Heart right ventricle (tissue), 16 donors: ENCODE measurements at regions not wholly inside any gene's neighbourhood (a gene's known extent, or its start where the extent isn't known, plus 50 kb on each side); places are given as distances from the start of the nearest gene placed in this dataset.
A peak's percentile ranks its signal among the peaks of the same experiment; 100 is the strongest.

Experiments used
- ATAC-seq, 8 donors: fragments of 200-7000 bp; cut with Tn5 transposase; one replicate each; pipeline ENCODE4 v1.9.1; 2020; ENCODE audit warnings: mild to moderate bottlenecking in 8 of 8, moderate library complexity in 8 of 8, moderate number of reproducible peaks in 1 of 8
- DNase-seq, 2 donors: peaks; one replicate each; pipeline ENCODE4 v3.0.0-alpha.2; 2020
- H3K27ac ChIP-seq, 10 donors: fragments of 200-600 bp; sonication (generic) in 2 of 10; one replicate each; pipeline versions ENCODE4 v1.5.0 to v1.8.0; 2020 to 2022; ENCODE audit warnings: mild to moderate bottlenecking in 3 of 10
- H3K27me3 ChIP-seq, 7 donors: fragments of 200-600 bp; one replicate each; pipeline ENCODE4 v1.8.0; 2021 to 2022; ENCODE audit warnings: mild to moderate bottlenecking in 2 of 7
- H3K36me3 ChIP-seq, 9 donors: fragments of 200-600 bp; sonication (generic) in 1 of 9; one replicate each; pipeline versions ENCODE4 v1.5.0 to v1.8.0; 2020 to 2022; ENCODE audit warnings: mild to moderate bottlenecking in 2 of 9
- H3K4me1 ChIP-seq, 9 donors: fragments of 200-600 bp; sonication (generic) in 1 of 9; one replicate each; pipeline versions ENCODE4 v1.5.0 to v1.8.0; 2020 to 2022; ENCODE audit warnings: mild to moderate bottlenecking in 4 of 9
- H3K4me3 ChIP-seq, 10 donors: fragments of 200-600 bp; sonication (generic) in 2 of 10; one replicate each; pipeline versions ENCODE4 v1.5.0 to v1.8.0; 2020 to 2022; ENCODE audit warnings: mild to moderate bottlenecking in 7 of 10, moderate library complexity in 2 of 10
- H3K9me3 ChIP-seq, 11 donors: fragments of 200-600 bp in 10 of 11; sonication (generic) in 2 of 11; one replicate each; pipeline versions ENCODE4 v1.5.0 to v1.8.0; 2013 to 2022; ENCODE audit warnings: mild to moderate bottlenecking in 2 of 11, control low read depth in 1 of 11, moderate library complexity in 1 of 11
- CTCF ChIP-seq, 9 donors: fragments of 200-600 bp; sonication (generic) in 2 of 9; IDR thresholded peaks; one replicate each; pipeline versions ENCODE4 v1.5.0 to v1.8.0; 2021 to 2022; ENCODE audit warnings: antibody characterized with exemption in 9 of 9, mild to moderate bottlenecking in 5 of 9, moderate library complexity in 1 of 9
- whole genome bisulfite sequencing, 2 donors: extraction: QIAGEN DNeasy Blood & Tissue Kit; methylation state at CpG; one replicate each; pipeline ENCODE4 v1.1.7; 2013; ENCODE audit warnings: inconsistent platforms in 1 of 2; 5-methylcytosine and 5-hydroxymethylcytosine counted together
- intact Hi-C, 10 donors: fragments of 100-400 bp; cut with DNase I; formaldehyde crosslinking; loops; one replicate each; pipeline versions ENCODE4 v1.11.1 to v1.14.2; 2022
- donor health status: Arrhythmogenic right ventricular cardiomyopathy.
- donor health status: ischemic (EF 13 %, LVEDD 7.1; RV severe dilation, severe dysfunction).
- donor health status: healthy with polysubstance abuse.
- donor health status: DM: no; HTN: yes; CAD: no.
- donor health status: DM: no; HTN: no; CAD: no.
- donor health status: ischemic (EF 25% LVEDD 6.9; RV normal size, moderate dysfunction).
- donor health status: ischemic (EF 25% LVEDD 5.7; RV mildly dilated, moderate dysfunction).
- donor health status: healthy.
- donor health status: DM: yes; HTN: yes; CAD: no.
- donor health status: Ischemic cardiomyopathy.
- donor health status: ischemic (EF 35%, LVEDD 5.7; RV mildly dilated, moderate dysfunction).
- donor health status: nonischemic (EF 11% LVEDD 7.7; RV severe dilation, severe dysfunction).
- donor health status: DM: yes; HTN: yes; CAD: no.
- donor health status: PGD.
- donor health status: ischemic (EF 29% LVEDD 5.4; RV normal size, mild dysfunction).
- donor health status: nonischemic (EF 23%, LVEDD 6.1; RV moderate dilation, normal function).

DNA sequence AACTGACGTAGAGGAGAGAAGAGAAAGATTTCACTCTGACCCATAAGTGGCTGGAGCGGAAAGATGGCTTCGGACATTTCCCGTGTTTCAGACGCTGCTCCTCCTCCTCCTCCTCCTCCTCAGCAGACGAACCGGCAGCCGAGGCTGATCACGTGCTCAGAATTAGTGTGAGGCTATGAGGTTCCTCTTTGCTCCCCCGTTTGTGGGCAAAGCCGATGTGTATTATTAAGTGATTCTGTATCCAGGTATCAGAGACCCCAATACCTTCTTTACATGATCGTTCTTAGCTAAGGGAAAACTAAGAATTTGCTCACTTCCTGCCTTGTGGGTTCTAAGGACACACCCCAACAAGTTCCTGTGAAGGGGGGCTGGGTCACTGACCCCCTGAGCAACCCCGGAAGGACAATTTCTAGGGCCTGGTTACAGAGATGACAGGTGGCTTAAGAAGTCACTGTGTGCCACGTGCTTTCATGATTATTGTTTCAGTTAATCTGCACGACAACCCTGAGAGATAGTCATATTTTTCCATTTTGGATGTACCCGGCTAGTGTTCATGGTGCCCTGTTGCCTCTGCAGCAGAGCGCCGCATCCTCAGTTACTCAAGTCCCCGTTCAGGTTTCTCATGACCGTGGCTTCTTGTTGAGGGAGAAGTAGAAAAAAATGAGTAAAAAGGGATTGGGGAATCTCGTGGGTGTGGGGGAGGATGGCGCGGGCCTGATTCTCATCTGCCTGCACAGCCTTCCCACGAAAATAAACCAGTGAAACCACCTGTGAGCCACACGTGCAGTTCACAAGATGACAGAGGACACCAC lies 671.8 kb downstream of the QKI start:
- Histone ChIP-seq H3K9me3 (no peaks in the 10 kb centered on the region), H3K27me3 (no peaks in the 10 kb centered on the region), H3K27ac (peak overlapping the region; percentile 86 to 93 (median 92)), H3K4me3 (peak overlapping the region in 5 of 10 donors; percentile 16 to 42 (median 24)), H3K36me3 (no peaks in the 10 kb centered on the region), H3K4me1 (peaks cover 9 to 27% (median 20%) of the 10 kb centered on the region in 9 donors)
- no peak for TF ChIP-seq CTCF (IDR thresholded peaks at IDR 0.05)
- 59 to 63% methylated on average over 25 of the region's 25 CpGs for WGBS, 2 donors
- DNase-seq (no peak), ATAC-seq (peak; percentile 34 to 68 (median 60))
- intact Hi-C loops: loop anchor here in 2 of 10 donors (5.0 to 10.0 kb wide), 2 partner anchors 119 to 751 kb away; no protein-coding TSS in a partner anchor

- Histone ChIP-seq H3K4me3 (peak overlapping the region in 5 of 10 donors; percentile 16 to 42 (median 24)), H3K27ac (peak overlapping the region; percentile 86 to 93 (median 92)), H3K4me1 (peaks cover 9 to 27% (median 20%) of the 10 kb centered on the region in 9 donors), H3K36me3 (no peaks in the 10 kb centered on the region), H3K9me3 (no peaks in the 10 kb centered on the region), H3K27me3 (no peaks in the 10 kb centered on the region)
- 45 to 47% methylated on average over 33 of the region's 33 CpGs for WGBS, 2 donors
- intact Hi-C loops: loop anchor here in 2 of 10 donors (5.0 to 10.0 kb wide), 2 partner anchors 118 to 751 kb away; no protein-coding TSS in a partner anchor
- TF ChIP-seq CTCF (IDR thresholded peaks at IDR 0.05): no peak
- ATAC-seq (peak; percentile 90 to 97 (median 95)), DNase-seq (peak; percentile 81 to 85)
Observed at GRCh38 chr6:164085091-164086075, 670.9 kb downstream of the QKI start.

GRCh38 chr6:164079275-164079600 lies 664.7 kb downstream of the QKI start:
- H3K27me3 ChIP-seq: no peaks in the 10 kb centered on the region
- H3K4me3 ChIP-seq: no peak overlapping the region
- WGBS, 2 donors: 98 to 99% methylated on average over 6 of the region's 6 CpGs
- peaks cover 2 to 20% (median 9%) of the 10 kb centered on the region in 9 donors for H3K4me1 ChIP-seq
- no peak for TF ChIP-seq CTCF (IDR thresholded peaks at IDR 0.05)
- ATAC-seq: peak in 4 of 8 donors; percentile 16 to 38 (median 25)
- no peaks in the 10 kb centered on the region for H3K9me3 ChIP-seq
- H3K36me3 ChIP-seq: no peaks in the 10 kb centered on the region
- no peak overlapping the region for H3K27ac ChIP-seq
- DNase-seq: no peak
- intact Hi-C loops: no loop called here
